MCF 10A (cell line): ENCODE measurements at regions not wholly inside any gene's neighbourhood (a gene's known extent, or its start where the extent isn't known, plus 50 kb on each side); places are given as distances from the start of the nearest gene placed in this dataset.

Experiments
- BruUV-seq: library from RNA; stranded (reverse); fragments of 400-500 nt; replicated peaks from 2 replicates; lab custom pipeline; 2021; lab: Mats Ljungman, UMichigan
- CTCF ChIA-PET: fragments of 300-600 bp; sonication (Branson Sonifier 250); formaldehyde crosslinking; extraction: SDS; loops from one replicate; lab custom pipeline; 2021; ENCODE audit warnings: antibody characterized with exemption, inconsistent platforms; lab: Yijun Ruan, JAX
- POLR2A ChIA-PET: fragments of 300-600, 350-650 bp; sonication (Branson Sonifier 250); formaldehyde crosslinking; extraction: SDS; loops from one replicate; lab custom pipeline; 2020; ENCODE audit warnings: antibody characterized with exemption, inconsistent platforms; lab: Yijun Ruan, JAX
- DNase-seq: peaks from one replicate; pipeline ENCODE4 v3.0.0-alpha.2; 2018; ENCODE audit not compliant: unreplicated experiment
- H3K27ac Mint-ChIP-seq: one replicate; pipeline ENCODE4 v1.8.0; 2022; ENCODE audit warnings: mild to moderate bottlenecking, low read depth, mixed read lengths; ENCODE audit not compliant: unreplicated experiment
- H3K27me3 Mint-ChIP-seq: one replicate; pipeline ENCODE4 v1.8.0; 2022; ENCODE audit warnings: mixed read lengths; ENCODE audit not compliant: insufficient read depth, unreplicated experiment
- H3K36me3 Mint-ChIP-seq: one replicate; pipeline ENCODE4 v1.8.0; 2022; ENCODE audit warnings: mild to moderate bottlenecking, moderate library complexity, mixed read lengths; ENCODE audit not compliant: insufficient read depth, unreplicated experiment
- H3K4me1 Mint-ChIP-seq: one replicate; pipeline ENCODE4 v1.8.0; 2022; ENCODE audit warnings: mixed read lengths; ENCODE audit not compliant: insufficient read depth, unreplicated experiment
- H3K4me3 Mint-ChIP-seq: one replicate; pipeline ENCODE4 v1.8.0; 2022; ENCODE audit warnings: mild to moderate bottlenecking, moderate library complexity, mixed read lengths; ENCODE audit not compliant: unreplicated experiment
- H3K9me3 Mint-ChIP-seq: one replicate; pipeline ENCODE4 v1.8.0; 2022; ENCODE audit warnings: mixed read lengths; ENCODE audit not compliant: unreplicated experiment
- intact Hi-C: fragments of 100-400 bp; cut with micrococcal nuclease; formaldehyde crosslinking; loops from 2 replicates; pipeline ENCODE4 v1.14.1; 2022
- TF ChIP-seq, protein P1 (sequence below): fragments of 200-600 bp; IDR thresholded peaks from one replicate; pipeline ENCODE4 v1.8.0; 2022; ENCODE audit warnings: antibody characterized with exemption, mild to moderate bottlenecking; ENCODE audit not compliant: unreplicated experiment

DNA sequence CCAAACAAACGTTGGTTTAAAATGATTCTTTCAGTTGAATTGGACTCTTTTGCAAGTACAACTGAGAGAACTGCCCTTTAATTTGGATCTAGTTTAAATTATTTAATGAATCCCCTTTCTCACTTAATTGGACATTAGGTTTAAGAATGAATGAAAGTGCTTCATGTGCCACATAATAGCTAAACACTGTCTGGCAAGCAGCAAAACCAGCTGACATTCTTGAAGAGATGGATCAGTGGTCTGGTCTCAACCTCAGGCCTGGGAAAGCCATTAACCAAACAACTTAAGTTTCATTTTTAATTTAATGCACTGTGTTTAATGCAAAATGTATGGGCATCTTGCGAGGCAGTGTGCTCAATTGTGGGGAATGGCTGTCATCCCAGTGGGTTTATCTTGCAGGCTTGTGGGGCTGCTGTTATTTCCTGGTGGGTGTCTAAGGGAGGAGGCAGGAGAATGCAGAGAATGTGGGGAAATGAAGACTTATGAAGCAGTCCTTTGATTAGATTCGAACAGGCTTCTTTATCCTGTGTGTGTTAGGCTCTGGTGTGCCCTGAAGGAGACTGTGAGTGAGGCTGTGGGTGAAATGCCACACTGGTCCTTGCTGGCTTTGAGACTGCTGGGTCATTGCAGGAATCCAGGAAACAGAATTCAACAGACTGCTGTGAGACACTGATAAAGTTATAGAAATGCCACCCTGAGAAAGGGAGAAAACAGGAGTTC lies 144.1 kb upstream of the PELI2 start:
- no peak overlapping the region for H3K4me3 Mint-ChIP-seq
- H3K27ac Mint-ChIP-seq = no peak overlapping the region
- CTCF ChIA-PET = no interaction called here
- TF ChIP-seq, protein P1, sequence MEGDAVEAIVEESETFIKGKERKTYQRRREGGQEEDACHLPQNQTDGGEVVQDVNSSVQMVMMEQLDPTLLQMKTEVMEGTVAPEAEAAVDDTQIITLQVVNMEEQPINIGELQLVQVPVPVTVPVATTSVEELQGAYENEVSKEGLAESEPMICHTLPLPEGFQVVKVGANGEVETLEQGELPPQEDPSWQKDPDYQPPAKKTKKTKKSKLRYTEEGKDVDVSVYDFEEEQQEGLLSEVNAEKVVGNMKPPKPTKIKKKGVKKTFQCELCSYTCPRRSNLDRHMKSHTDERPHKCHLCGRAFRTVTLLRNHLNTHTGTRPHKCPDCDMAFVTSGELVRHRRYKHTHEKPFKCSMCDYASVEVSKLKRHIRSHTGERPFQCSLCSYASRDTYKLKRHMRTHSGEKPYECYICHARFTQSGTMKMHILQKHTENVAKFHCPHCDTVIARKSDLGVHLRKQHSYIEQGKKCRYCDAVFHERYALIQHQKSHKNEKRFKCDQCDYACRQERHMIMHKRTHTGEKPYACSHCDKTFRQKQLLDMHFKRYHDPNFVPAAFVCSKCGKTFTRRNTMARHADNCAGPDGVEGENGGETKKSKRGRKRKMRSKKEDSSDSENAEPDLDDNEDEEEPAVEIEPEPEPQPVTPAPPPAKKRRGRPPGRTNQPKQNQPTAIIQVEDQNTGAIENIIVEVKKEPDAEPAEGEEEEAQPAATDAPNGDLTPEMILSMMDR = no peak
- POLR2A ChIA-PET = no interaction called here
- no peaks in the 10 kb centered on the region for H3K9me3 Mint-ChIP-seq
- H3K36me3 Mint-ChIP-seq = no peaks in the 10 kb centered on the region
- no peaks in the 10 kb centered on the region for H3K4me1 Mint-ChIP-seq
- intact Hi-C loops = no loop called here
- no peaks in the 10 kb centered on the region for H3K27me3 Mint-ChIP-seq
- DNase-seq = no peak
- no TSS peak for BruUV-seq

GRCh38 chr14:55975281-55975910 lies 142.8 kb upstream of the PELI2 start:
- Mint-ChIP-seq H3K27me3 (no peaks in the 10 kb centered on the region), H3K36me3 (no peaks in the 10 kb centered on the region), H3K4me1 (no peaks in the 10 kb centered on the region), H3K4me3 (no peak overlapping the region), H3K9me3 (no peaks in the 10 kb centered on the region), H3K27ac (no peak overlapping the region)
- TF ChIP-seq, protein P1 = no peak
- no TSS peak for BruUV-seq
- ChIA-PET CTCF (no interaction called here), POLR2A (interaction anchor here (0.6 to 1.2 kb wide), 2 partner anchors 17 to 185 kb away, joined by 3 read pairs; no protein-coding TSS in a partner anchor)
- intact Hi-C loops = no loop called here
- DNase-seq = no peak

DNA sequence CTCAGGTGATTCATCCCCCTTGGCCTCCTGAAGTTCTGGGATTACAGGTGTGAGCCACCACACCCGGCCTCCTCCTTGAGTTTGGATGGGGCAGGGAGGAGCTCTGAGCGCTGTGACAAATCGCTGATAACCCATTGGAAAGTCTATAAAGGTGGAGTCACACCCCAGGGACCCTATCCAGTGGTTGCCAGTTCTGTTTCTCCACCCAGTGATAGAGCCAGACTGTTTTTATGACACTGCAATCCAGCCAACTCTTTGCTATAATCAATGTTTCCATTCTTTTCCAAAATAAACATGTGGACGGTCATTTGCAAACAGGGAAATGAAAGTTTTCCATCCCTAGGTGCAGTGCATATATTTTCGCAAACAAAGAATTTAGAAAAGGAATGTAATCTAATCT lies 142.0 kb upstream of the PELI2 start:
- intact Hi-C loops = no loop called here
- CTCF ChIA-PET = no interaction called here
- Mint-ChIP-seq H3K27ac (no peak overlapping the region), H3K4me3 (no peak overlapping the region), H3K27me3 (no peaks in the 10 kb centered on the region), H3K4me1 (no peaks in the 10 kb centered on the region), H3K36me3 (no peaks in the 10 kb centered on the region), H3K9me3 (no peaks in the 10 kb centered on the region)
- TF ChIP-seq, protein P1 = no peak
- no peak for DNase-seq
- BruUV-seq = no TSS peak
- POLR2A ChIA-PET = interaction anchor here (1.2 kb wide), 1 partner anchor 18 kb away, joined by 3 read pairs; no protein-coding TSS in a partner anchor

- Mint-ChIP-seq H3K9me3 (no peaks in the 10 kb centered on the region), H3K4me3 (no peak overlapping the region), H3K27me3 (no peaks in the 10 kb centered on the region), H3K27ac (no peak overlapping the region), H3K4me1 (no peaks in the 10 kb centered on the region), H3K36me3 (no peaks in the 10 kb centered on the region)
- TF ChIP-seq, protein P1 = no peak
- ChIA-PET POLR2A (no interaction called here), CTCF (no interaction called here)
- BruUV-seq = no TSS peak
- intact Hi-C loops = no loop called here
- no peak for DNase-seq
These were observed 141.6 kb upstream of the PELI2 start for GRCh38 chr14:55976655-55977054.
